Endodermal cell (in vitro differentiated cells): ENCODE measurements at regions not wholly inside any gene's neighbourhood (a gene's known extent, or its start where the extent isn't known, plus 50 kb on each side); places are given as distances from the start of the nearest gene placed in this dataset.

Experiments used
- DNase-seq: peaks from one replicate; pipeline ENCODE4 v3.0.0-alpha.2; 2017
- H3K27ac ChIP-seq: 2 replicates; pipeline ENCODE4 v1.5.1; 2013; ENCODE audit warnings: mild to moderate bottlenecking, low read depth, low read length, moderate library complexity
- H3K27me3 ChIP-seq: 2 replicates; pipeline ENCODE4 v1.6.1; 2013; ENCODE audit warnings: mild to moderate bottlenecking, low read length, moderate library complexity; ENCODE audit not compliant: insufficient read depth, control insufficient read depth, poor library complexity, severe bottlenecking
- H3K36me3 ChIP-seq: 2 replicates; pipeline ENCODE4 v1.7.0; 2013; ENCODE audit warnings: mild to moderate bottlenecking, low read length, moderate library complexity; ENCODE audit not compliant: control insufficient read depth, insufficient read depth
- H3K4me1 ChIP-seq: one replicate; pipeline ENCODE4 v1.7.0; 2013; ENCODE audit warnings: low read length; ENCODE audit not compliant: control insufficient read depth, insufficient read depth
- H3K4me3 ChIP-seq: 2 replicates; pipeline ENCODE4 v1.5.1; 2013; ENCODE audit warnings: mild to moderate bottlenecking, low read length, moderate library complexity
- H3K9ac ChIP-seq: 2 replicates; pipeline ENCODE4 v1.6.1; 2013; ENCODE audit warnings: mild to moderate bottlenecking, low read length, moderate library complexity; ENCODE audit not compliant: poor library complexity, severe bottlenecking; ENCODE audit errors: extremely low read depth
- H3K9me3 ChIP-seq: 2 replicates; pipeline ENCODE4 v1.6.1; 2013; ENCODE audit warnings: mild to moderate bottlenecking, low read length, moderate library complexity; ENCODE audit not compliant: control insufficient read depth
- H3K27ac Mint-ChIP-seq: 2 replicates; pipeline ENCODE4 v1.8.0; 2020; ENCODE audit warnings: mixed read lengths
- H3K27me3 Mint-ChIP-seq: 2 replicates; pipeline ENCODE4 v1.8.0; 2021; ENCODE audit warnings: mild to moderate bottlenecking, mixed read lengths; ENCODE audit not compliant: insufficient read depth
- H3K36me3 Mint-ChIP-seq: 2 replicates; pipeline ENCODE4 v1.8.0; 2020; ENCODE audit warnings: low read depth, mixed read lengths
- H3K4me1 Mint-ChIP-seq: 2 replicates; pipeline ENCODE4 v1.8.0; 2020; ENCODE audit warnings: mixed read lengths
- H3K4me3 Mint-ChIP-seq: 2 replicates; pipeline ENCODE4 v1.8.0; 2020; ENCODE audit warnings: mild to moderate bottlenecking, moderate library complexity, mixed read lengths
- H3K9me3 Mint-ChIP-seq: 2 replicates; pipeline ENCODE4 v1.8.0; 2020; ENCODE audit warnings: mild to moderate bottlenecking, mixed read lengths
- WGBS, 2 experiments: methylation state at CpG; one replicate each; pipeline versions ENCODE4 v1.1.5 to v1.1.7; 2013; ENCODE audit warnings: missing lambda C conversion rate in 2 of 2, mixed read lengths in 1 of 2; ENCODE audit not compliant: insufficient coverage in 1 of 2, insufficient read length in 1 of 2; 5-methylcytosine and 5-hydroxymethylcytosine counted together
- TF ChIP-seq, protein P1 (sequence below): fragments of 200-600 bp; sonication (generic); conservative IDR thresholded peaks from 2 replicates; pipeline ENCODE4 v1.5.0; 2021; ENCODE audit warnings: antibody characterized with exemption, mild to moderate bottlenecking

DNA sequence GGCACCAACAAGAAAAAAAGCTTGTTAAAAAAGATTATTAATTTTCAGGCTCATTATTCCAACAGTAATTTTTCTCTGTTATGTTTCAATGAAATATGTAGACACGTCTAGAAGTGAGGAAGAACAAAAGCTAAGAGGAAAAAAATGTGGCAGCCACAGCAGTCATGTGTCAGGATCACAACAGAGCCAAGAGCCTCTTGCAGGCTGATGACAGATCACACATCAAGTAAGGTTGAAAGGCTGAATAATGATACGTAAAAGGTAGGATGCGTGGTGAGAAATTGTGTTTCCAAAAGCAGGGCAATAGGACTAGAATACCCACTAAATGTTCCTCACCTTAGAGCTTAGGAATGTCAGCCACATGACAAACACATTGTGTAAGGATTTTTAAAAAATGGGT is 124.8 kb downstream of the HTR1A start:
- Histone ChIP-seq H3K9me3 (no peaks in the 10 kb centered on the region), H3K4me3 (no peak overlapping the region), H3K27ac (no peak overlapping the region), H3K36me3 (no peaks in the 10 kb centered on the region), H3K4me1 (no peaks in the 10 kb centered on the region), H3K9ac (no peak overlapping the region), H3K27me3 (no peaks in the 10 kb centered on the region)
- Mint-ChIP-seq H3K9me3 (no peaks in the 10 kb centered on the region), H3K27me3 (no peaks in the 10 kb centered on the region), H3K36me3 (no peaks in the 10 kb centered on the region), H3K4me1 (no peaks in the 10 kb centered on the region), H3K27ac (no peak overlapping the region), H3K4me3 (no peak overlapping the region)
- no peak for DNase-seq
- TF ChIP-seq, protein P1, sequence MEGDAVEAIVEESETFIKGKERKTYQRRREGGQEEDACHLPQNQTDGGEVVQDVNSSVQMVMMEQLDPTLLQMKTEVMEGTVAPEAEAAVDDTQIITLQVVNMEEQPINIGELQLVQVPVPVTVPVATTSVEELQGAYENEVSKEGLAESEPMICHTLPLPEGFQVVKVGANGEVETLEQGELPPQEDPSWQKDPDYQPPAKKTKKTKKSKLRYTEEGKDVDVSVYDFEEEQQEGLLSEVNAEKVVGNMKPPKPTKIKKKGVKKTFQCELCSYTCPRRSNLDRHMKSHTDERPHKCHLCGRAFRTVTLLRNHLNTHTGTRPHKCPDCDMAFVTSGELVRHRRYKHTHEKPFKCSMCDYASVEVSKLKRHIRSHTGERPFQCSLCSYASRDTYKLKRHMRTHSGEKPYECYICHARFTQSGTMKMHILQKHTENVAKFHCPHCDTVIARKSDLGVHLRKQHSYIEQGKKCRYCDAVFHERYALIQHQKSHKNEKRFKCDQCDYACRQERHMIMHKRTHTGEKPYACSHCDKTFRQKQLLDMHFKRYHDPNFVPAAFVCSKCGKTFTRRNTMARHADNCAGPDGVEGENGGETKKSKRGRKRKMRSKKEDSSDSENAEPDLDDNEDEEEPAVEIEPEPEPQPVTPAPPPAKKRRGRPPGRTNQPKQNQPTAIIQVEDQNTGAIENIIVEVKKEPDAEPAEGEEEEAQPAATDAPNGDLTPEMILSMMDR, result no peak
- WGBS, 2 experiments, result 73 to 86% methylated on average over 2 to 3 of the region's 3 CpGs

DNA sequence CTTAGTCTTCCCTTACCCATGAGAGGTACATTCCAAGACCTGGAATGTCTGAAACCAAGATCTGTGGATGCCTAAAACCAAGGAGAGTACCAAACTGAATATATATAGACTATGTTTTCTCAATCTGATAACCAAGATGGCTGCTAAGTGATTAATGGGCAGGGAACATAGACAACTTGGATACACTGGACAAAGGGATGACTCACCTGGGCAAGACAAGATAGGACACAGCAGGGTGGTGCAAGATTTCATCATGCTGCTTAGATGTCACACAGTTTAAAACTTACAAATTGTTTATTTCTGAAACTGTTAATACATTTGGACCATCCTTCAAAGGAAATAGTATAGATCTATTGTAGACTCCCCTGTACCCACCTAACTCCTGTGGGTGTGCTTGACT is 130.9 kb downstream of the HTR1A start:
- H3K4me1 Mint-ChIP-seq, result peaks cover 7% of the 10 kb centered on the region
- no peak overlapping the region for H3K9ac ChIP-seq
- no peak overlapping the region for H3K27ac Mint-ChIP-seq
- no peaks in the 10 kb centered on the region for H3K9me3 Mint-ChIP-seq
- H3K27ac ChIP-seq, result no peak overlapping the region
- no peak overlapping the region for H3K4me3 ChIP-seq
- no peak overlapping the region for H3K4me3 Mint-ChIP-seq
- no peaks in the 10 kb centered on the region for H3K36me3 Mint-ChIP-seq
- TF ChIP-seq, protein P1, result no peak
- no peak for DNase-seq
- H3K36me3 ChIP-seq, result no peaks in the 10 kb centered on the region
- no peaks in the 10 kb centered on the region for H3K4me1 ChIP-seq
- H3K27me3 Mint-ChIP-seq, result no peaks in the 10 kb centered on the region
- H3K9me3 ChIP-seq, result no peaks in the 10 kb centered on the region
- no peaks in the 10 kb centered on the region for H3K27me3 ChIP-seq

DNA sequence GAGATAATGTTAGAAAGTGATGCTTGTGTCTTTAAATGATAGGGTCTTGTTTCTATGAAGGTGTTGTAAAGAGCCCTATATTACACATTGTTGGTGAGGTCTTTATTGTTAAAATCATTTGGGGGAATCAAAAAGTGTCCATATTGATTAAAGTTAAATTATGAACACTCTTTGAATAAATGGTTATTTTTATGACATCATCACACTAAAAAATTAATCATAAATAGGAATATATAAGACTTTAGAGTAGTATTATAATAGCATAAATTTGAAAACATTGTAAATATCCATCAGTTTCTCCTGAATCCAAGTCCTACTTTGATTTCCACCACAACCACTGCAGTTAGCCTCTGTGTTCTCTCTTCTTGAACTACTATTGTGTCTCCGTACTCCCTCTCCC is 136.3 kb downstream of the HTR1A start:
- Mint-ChIP-seq H3K9me3 (no peaks in the 10 kb centered on the region), H3K27me3 (no peaks in the 10 kb centered on the region), H3K4me1 (peaks cover 7% of the 10 kb centered on the region), H3K36me3 (no peaks in the 10 kb centered on the region), H3K4me3 (no peak overlapping the region), H3K27ac (no peak overlapping the region)
- Histone ChIP-seq H3K9ac (no peak overlapping the region), H3K4me3 (no peak overlapping the region), H3K27me3 (no peaks in the 10 kb centered on the region), H3K4me1 (no peaks in the 10 kb centered on the region), H3K27ac (no peak overlapping the region), H3K9me3 (no peaks in the 10 kb centered on the region), H3K36me3 (no peaks in the 10 kb centered on the region)
- TF ChIP-seq, protein P1, result no peak
- DNase-seq, result no peak
- 96 to 100% methylated on average over 1 of the region's 1 CpG for WGBS, 2 experiments
